ENCODE measurements at regions not wholly inside any gene's neighbourhood (a gene's known extent, or its start where the extent isn't known, plus 50 kb on each side); places are given as distances from the start of the nearest gene placed in this dataset.

GRCh38 chr10:3238115-3238871, 65.7 kb upstream of the PITRM1 start:
- no peak for TF ChIP-seq CTCF (IDR thresholded peaks at IDR 0.05; ENCODE audit: insufficient read depth, low read depth, low read length)
- DNase-seq (ENCODE audit: low read depth), result no peak
- H3K4me3 ChIP-seq (ENCODE audit: low read depth, low read length), result no peak overlapping the region

GRCh38 chr10:3237530-3237929, 64.9 kb upstream of the PITRM1 start:
- H3K4me3 ChIP-seq (ENCODE audit: low read depth, low read length), result no peak overlapping the region
- no peak for DNase-seq (ENCODE audit: low read depth)

GRCh38 chr10:3236644-3237404, 64.2 kb upstream of the PITRM1 start:
- no peak for TF ChIP-seq CTCF (IDR thresholded peaks at IDR 0.05; ENCODE audit: insufficient read depth, low read depth, low read length)
- H3K4me3 ChIP-seq (ENCODE audit: low read depth, low read length), result no peak overlapping the region
- no peak for DNase-seq (ENCODE audit: low read depth)

More at GRCh38 chr10:3237530-3237929, 64.9 kb upstream of the PITRM1 start:
- TF ChIP-seq CTCF (IDR thresholded peaks at IDR 0.05; ENCODE audit: insufficient read depth, low read depth, low read length), result no peak

GRCh38 chr10:3235996-3236510, 63.5 kb upstream of the PITRM1 start:
- no peak overlapping the region for H3K4me3 ChIP-seq (ENCODE audit: low read depth, low read length)
- DNase-seq (ENCODE audit: low read depth), result peak; percentile 57
- no peak for TF ChIP-seq CTCF (IDR thresholded peaks at IDR 0.05; ENCODE audit: insufficient read depth, low read depth, low read length)

GRCh38 chr10:3235395-3235794, 62.8 kb upstream of the PITRM1 start:
- no peak for TF ChIP-seq CTCF (IDR thresholded peaks at IDR 0.05; ENCODE audit: insufficient read depth, low read depth, low read length)
- DNase-seq (ENCODE audit: low read depth), result no peak

GRCh38 chr10:3233486-3233990, 61.0 kb upstream of the PITRM1 start:
- DNase-seq (ENCODE audit: low read depth), result no peak
- TF ChIP-seq CTCF (IDR thresholded peaks at IDR 0.05; ENCODE audit: insufficient read depth, low read depth, low read length), result no peak
- no peak overlapping the region for H3K4me3 ChIP-seq (ENCODE audit: low read depth, low read length)

More at GRCh38 chr10:3235395-3235794, 62.8 kb upstream of the PITRM1 start:
- H3K4me3 ChIP-seq (ENCODE audit: low read depth, low read length), result no peak overlapping the region

Data from fibroblast of villous mesenchyme (primary cell).